NCI-H2107 treated with DMSO at 0.1 percent for 48 hours (cell line): ENCODE measurements at regions not wholly inside any gene's neighbourhood (a gene's known extent, or its start where the extent isn't known, plus 50 kb on each side); places are given as distances from the start of the nearest gene placed in this dataset.

ENCODE experiments used
- DNase-seq: peaks from one replicate; lab custom pipeline; 2025; ENCODE audit not compliant: unreplicated experiment; lab: John Stamatoyannopoulos, UW

DNA sequence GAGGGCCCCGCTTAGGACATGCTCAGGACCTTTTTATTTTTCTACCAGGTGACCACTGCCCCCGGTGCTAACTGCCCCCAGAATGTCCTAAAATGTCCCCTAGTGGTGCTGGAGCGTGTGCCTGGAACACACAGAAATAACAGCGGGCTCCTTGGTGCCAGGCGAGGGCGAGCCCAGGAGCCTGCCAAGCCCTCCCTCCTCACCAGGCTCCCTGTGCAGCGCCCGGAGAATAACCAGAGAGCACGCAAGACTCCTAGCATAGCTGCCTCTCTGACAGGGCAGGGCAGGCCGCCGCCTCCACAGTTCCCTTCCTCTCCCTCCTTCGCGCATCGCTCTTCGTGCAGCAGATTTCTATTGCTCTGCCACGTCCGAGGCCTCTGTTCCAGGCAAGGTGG lies 84.3 kb upstream of the ZNF516 start:
- no peak for DNase-seq

DNA sequence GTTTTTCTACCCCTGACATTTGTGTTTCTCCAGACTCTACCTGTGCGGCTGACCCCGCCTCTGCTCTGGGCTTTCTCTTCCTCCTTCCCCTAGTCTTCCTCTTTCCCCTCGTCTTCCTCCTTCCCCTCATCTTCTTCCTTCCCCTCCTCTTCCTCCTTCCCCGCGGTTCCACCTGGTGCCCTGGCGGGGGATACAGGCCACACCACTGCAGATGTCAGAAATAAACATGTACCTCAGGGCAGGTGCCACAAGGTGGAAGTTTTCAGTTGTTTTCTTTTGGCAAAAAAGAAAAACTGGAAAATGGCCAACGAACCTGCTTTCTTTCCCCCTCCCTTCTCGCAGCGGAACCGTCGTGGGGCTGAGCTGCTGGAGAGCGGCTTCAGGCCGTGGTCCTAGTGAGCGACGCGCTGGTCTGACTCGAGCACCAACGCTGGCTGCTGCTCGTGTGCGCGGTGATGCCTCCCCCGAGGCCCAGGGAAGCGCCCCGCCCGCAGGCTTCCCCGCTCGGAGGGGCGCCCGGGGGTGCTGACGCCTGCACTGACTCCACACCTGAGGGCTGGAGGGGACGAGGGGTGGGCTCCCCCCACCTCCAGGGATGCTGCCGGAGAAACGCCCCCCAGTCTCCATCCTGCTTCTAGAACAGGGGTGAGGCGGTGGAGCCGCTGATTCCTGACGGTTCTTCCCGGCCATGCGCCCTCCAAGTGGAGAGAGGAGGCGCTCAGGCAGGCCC lies 83.7 kb upstream of the ZNF516 start:
- no peak for DNase-seq

GRCh38 chr18:76573325-76574025 lies 78.4 kb upstream of the ZNF516 start:
- no peak for DNase-seq

GRCh38 chr18:76572518-76573247 lies 77.6 kb upstream of the ZNF516 start:
- no peak for DNase-seq

- no peak for DNase-seq
Observed at GRCh38 chr18:76571689-76572088, 76.6 kb upstream of the ZNF516 start.

GRCh38 chr18:76570856-76571255 lies 75.8 kb upstream of the ZNF516 start:
- no peak for DNase-seq

- DNase-seq = no peak
Observed at GRCh38 chr18:76569644-76570419, 74.8 kb upstream of the ZNF516 start.

DNA sequence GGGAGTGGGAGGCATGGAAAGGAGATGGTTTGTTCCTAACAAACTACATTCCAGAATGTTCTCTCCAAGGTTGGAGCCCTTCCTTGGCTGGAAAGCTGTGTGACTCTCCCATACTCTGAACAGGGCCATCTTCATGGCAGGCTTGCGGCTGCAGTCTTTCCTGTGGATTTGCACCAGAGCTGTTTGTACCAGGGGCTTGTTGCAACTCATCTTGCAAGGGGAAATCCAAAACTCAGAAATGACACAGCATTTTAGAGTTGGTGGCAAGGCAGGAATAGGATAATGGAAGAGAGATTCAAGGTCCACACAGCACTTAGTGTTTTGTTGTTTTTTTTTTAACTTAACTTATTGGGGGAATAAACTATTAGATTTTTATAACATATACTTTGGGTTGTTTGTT lies 73.7 kb upstream of the ZNF516 start:
- no peak for DNase-seq

GRCh38 chr18:76567835-76568445 lies 72.9 kb upstream of the ZNF516 start:
- DNase-seq = no peak

DNA sequence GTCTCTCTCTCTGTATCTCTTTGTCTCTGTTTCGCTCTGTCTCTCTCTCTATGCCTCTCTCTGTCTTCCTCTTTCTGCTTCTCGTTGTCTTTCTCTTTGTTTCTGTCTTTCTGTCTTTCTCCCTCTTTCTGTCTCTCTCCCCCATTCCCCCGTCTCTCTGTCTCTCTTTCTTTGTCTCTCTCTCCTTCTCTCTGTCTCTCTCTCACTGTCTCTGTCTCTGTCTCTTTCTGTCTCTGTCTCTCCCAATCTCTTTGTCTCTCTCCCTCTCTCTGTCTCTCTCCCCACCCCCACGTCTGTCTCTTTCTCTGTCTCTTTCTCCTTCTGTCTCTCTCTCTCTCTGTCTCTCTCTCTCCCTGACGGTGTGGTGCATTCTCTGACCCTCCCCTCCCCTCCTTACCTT lies 71.9 kb upstream of the ZNF516 start:
- DNase-seq = no peak

DNA sequence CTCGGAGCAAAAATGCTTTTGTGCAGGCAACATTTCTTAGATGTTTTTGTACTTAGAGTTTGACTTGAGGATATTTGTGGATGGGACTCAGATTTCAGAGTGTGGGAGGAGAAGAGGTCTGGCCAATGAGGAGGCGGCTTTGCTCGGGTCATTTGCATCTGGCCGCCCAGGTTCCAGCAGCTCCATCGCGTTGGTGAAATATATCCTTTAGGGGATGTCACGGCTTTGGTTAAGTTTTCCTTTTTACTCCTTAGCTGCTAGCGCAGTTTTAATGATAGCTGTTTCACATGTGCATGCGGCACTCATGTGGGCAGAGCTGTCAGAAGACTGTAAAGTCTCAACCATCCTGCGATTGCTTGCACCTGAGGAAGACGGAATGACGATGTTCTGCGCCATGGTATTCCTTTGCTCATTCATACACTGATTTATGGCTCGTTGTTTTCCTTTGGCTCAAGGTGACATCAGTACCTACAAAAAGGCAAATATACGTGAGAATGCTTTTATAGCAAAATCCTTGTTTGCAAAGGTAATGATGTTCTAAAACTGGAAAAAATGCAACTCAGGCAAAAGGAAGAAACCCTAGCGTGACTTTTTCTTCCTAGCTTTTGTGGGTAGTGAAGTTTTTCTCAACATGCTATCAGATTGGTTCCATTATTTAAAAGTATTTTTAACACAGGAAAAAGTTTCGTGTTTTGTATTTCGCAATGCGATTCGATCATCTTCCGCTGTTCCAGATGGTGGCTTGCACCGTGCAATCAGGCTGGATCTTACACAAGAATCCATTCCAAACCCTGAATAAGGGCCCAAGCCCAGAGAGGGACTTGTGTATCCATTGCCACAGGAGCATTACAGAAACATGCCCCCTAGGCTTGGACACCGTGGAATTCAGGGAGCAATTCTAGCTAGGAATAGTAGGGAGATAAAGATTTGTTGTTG lies 70.5 kb upstream of the ZNF516 start:
- no peak for DNase-seq

GRCh38 chr18:76564655-76565237 lies 69.7 kb upstream of the ZNF516 start:
- no peak for DNase-seq

DNA sequence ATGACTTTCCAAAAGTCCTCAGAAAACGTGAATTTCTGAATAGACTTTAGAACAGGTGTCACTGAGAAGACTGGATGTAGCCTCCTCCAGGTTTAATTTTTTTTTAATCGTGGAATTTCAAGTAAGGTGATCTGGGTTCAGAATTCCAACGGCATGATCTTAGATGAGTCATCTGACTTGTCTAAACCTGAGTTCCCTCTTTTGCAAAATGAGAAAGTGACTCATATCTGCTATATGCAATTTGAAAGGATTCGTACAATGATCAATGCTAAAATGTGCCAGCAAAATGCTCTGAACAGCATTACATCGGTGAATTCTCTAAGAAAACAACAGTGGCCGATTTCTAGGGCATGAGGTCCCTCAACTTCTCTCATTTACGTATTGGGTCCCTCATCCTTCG lies 69.1 kb upstream of the ZNF516 start:
- no peak for DNase-seq

DNA sequence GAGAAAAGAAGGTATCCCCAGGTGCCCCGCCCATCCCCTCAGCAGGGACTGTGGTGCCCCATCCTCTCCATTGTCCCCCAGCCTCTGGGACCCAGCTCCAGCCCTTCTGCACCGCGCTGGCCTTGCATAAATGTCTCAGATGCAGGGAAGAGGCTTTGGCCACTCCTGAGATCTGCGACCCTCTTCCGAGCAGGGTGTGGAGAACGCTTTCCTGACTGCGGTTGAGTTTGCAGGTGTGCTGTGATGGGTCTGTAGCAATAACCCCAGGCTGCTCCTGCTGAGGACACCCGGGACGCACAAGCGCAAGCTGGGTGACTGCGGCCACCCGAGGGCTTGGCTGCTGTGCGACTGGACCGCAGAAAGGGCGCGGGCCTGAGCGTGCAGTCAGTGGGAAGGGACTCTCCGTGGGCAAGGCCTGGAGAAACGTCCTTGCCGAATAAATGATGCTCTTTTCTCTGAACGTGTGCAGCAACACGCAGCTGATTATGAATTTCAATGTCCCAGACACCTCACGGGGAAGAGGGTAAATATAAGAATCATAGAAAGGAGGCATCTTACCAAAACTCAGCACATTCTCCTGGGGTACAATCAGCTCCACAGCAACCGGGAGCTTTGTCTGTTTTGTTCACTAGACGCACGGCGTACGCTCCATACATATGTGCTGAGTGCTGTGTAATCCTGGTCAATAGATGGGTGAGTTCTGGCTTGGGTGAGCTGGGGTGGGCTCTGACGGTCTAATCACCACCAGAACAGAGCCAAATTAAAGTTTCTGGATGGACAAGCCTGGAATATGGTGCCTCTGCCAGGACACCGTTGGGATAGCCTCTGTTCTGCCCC lies 67.5 kb upstream of the ZNF516 start:
- DNase-seq = no peak

- no peak for DNase-seq
Observed at GRCh38 chr18:76558881-76559667, 64.0 kb upstream of the ZNF516 start.

DNA sequence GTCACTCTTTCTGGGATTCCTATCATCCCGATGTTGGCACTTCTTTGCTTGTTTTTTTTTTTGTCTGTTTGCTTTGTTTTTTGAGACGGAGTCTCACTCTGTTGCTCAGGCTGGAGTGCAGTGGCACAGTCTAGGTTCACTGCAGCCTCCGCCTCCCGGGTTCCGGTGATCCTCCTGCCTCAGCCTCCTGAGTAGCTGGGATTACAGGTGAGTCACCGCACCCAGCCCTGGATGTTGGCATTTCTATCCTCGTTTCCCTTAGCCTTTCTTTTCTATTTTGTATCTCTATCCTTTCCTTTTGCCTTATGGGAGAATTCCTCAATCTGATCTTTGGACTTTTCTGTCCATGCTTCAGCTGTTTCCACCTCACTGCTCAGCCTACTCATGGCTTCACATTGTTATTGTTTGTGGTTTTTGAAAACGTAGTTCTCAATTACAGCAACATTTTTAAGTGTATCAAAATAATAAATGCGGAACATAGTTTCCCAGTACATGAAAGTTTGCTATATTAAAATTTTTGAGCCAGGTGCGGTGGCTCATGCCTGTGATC lies 62.1 kb upstream of the ZNF516 start:
- no peak for DNase-seq

- no peak for DNase-seq
Observed at GRCh38 chr18:76554547-76555222, 59.6 kb upstream of the ZNF516 start.
